Right renal pelvis (tissue), 4 donors: ENCODE measurements at regions not wholly inside any gene's neighbourhood (a gene's known extent, or its start where the extent isn't known, plus 50 kb on each side); places are given as distances from the start of the nearest gene placed in this dataset.

Source experiments
- DNase-seq, 4 donors: peaks; one replicate each; pipeline ENCODE4 v3.0.0-alpha.2; 2013; ENCODE audit warnings: low read depth in 4 of 4, low spot score in 3 of 4, missing footprints in 1 of 4

DNA sequence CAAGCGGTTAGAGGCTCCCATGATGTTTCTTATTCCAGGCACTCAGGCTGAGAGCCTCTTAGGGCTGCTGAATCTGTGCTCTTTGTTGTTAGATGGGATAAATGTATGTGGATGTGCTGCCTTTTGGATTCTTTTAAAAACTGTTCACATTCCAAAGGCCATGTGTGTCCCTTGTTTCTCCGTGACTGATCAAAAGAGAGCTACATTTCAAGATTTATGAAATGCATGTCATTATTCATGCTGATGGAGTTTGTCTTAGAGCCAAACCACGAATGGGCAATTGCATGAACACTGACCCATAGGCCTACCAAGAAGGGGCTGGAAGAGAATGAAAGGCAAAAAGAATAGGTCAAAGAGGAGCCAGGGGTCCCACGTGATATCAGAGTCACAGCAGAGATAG is 104.9 kb upstream of the TSHZ2 start:
- no peak for DNase-seq

DNA sequence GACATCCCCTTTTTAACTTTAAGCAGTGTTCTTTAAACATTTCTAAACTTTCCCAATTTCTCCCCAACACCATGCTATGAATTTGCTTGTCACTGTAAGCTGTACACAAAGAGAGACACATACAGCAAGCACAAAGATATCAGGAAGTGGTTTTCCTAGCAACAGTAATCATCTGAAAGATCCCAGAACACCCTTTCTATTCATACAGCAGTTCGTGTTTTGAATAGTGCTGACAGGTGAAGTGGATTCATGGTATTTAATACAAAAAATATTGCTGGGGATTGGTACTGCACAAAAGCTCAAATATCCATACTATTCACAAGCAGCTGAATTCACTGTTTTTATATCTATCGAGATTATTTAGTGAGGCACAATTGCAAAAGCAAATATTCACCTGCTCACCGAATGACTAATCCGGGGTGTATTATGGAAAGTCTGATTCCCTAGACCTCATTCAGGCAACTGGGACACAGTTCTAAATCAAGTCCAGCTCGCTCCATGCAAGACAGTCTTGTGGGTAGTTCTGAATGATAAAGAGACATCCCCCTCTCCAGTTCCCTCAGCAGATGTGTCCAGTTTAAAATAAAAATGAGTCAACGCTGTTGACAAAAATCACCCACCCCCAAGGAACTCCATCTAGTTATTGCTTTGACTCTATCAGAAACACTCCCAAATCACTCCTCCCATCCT is 107.1 kb upstream of the TSHZ2 start:
- no peak for DNase-seq

- no peak for DNase-seq
These were observed 112.8 kb upstream of the TSHZ2 start for GRCh38 chr20:52859156-52859876.

GRCh38 chr20:52852714-52853113 is 119.4 kb upstream of the TSHZ2 start:
- DNase-seq = peak in 1 of 4 donors; percentile 2

GRCh38 chr20:52847731-52848359 is 124.3 kb upstream of the TSHZ2 start:
- DNase-seq = no peak

GRCh38 chr20:52847029-52847660 is 125.0 kb upstream of the TSHZ2 start:
- DNase-seq = no peak

GRCh38 chr20:52845044-52845443 is 127.1 kb upstream of the TSHZ2 start:
- DNase-seq = no peak

DNA sequence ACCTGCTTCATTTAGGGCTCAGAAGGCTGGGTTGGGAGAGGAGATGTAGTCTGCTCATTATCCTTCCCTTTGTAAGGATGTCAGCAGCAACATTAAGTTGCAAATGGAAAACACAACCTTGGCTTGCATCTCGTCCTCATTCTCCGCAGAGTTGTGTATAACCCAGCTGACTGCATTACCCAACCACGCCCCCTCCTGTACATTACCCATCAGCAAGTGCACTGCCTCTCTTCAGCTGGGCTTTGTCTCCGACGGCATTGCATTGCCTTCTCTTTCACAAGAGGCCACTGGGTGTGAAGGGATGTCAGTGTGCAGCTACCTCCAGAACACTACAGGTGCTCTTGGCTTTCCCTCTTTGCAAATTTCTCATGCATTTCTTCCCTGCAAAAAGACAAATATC is 128.7 kb upstream of the TSHZ2 start:
- DNase-seq = no peak

DNA sequence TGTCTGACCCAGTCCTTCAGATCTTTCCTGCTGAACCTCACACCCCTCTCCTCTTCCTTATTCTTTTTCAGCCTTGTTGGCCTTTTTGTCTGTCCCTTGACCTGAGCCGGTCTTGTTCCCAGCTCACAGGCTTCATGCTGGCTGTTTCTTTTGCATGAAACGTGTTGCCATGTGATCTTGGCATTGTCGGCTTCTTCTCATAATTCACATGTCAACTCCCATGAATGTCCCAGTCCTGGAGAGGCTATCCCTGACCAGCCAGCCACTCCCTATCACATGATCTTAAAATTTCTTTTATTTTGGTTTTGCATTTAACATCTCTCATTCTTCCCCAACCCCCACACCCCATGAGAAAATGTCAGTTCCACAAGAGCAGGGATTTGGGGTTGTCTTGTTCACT is 131.2 kb upstream of the TSHZ2 start:
- DNase-seq = no peak

GRCh38 chr20:52840041-52840440 is 132.1 kb upstream of the TSHZ2 start:
- no peak for DNase-seq

- DNase-seq = no peak
These were observed 133.5 kb upstream of the TSHZ2 start for GRCh38 chr20:52838510-52839241.

DNA sequence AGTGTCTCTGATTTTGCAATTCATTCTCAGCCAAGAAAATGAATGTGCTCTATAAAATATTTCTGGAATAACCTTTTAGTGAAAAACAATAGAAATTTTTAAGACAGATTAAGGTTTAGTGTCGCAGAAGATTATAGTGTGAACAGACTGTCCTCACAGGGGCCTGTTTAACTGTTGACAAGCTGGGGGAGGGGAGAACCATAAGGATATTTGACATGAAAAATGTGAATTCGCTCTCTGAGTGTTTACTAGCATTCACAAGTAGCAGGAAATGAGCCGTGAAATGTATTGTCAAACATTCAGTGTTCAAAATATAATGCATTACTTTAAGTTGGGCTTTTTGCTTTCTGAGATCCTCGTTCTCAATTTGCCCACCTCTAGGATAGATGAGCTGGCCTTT is 134.8 kb upstream of the TSHZ2 start:
- DNase-seq = no peak

DNA sequence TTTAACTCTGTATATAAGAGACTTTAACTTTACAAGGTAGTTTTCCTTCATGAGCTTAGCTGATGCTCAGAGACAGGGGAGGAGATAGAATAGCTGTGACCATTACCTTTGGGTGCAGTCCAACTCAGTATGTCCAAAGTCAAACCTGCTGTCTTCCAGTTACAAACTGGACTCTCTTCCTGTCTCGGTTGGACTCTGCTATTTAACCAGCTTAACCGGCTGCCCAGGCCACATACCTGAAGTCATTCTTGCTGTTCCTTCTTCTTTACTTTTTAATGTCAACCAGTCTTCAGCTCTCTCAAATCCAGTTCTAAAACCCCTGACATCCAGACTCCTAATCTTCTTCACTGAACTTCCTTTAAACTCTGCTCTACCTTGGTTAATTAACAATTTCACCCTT is 138.3 kb upstream of the TSHZ2 start:
- DNase-seq = no peak

DNA sequence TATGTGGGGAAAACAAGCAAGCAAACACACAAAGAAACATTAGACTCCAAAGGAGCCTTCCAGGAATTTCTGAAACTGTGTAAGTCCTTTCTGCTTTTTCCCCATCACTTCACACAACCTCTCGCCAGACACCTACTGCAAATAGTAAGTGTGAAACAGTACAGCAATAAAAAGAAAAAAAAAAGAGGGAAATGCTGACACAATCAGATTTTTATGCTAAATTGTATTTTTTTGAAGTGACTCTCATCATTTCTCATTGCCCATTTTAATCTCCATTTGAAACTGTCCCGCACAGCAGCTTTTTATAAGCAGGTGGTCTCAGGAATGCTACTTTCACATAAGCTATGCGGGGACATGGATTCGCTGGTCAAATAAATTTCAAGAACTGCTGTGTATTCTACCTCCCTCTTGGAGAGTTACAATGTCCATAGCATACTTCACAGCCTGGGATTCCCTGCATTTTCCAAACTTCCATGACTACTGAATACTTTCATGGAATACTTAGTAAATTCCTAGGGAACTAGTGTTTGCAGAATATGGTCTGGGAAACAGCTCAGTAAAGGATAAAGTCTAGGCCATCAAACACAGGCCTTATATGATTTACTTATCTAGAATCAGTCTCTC is 139.9 kb upstream of the TSHZ2 start:
- DNase-seq = no peak

DNA sequence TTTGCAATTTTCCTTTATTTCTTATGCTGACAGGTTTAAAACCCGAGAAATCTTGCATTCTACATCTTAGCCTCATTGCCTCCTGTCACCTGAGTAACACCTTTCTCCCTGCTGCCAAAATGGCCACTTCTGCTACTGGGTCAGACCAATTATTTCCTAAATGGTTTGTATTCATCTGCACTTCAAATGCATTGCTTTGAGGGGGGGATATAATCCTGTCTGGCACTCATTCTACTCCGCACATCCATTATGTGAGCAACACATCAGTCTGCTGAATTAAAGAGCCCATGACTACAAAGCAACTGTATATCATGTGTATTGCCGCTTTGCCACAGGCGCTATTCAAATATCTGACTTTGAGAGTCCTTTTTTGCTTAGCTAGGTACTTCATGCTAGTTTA is 141.6 kb upstream of the TSHZ2 start:
- no peak for DNase-seq

- no peak for DNase-seq
These were observed 143.0 kb upstream of the TSHZ2 start for GRCh38 chr20:52829111-52829510.

GRCh38 chr20:52828199-52828598 is 144.0 kb upstream of the TSHZ2 start:
- no peak for DNase-seq

DNA sequence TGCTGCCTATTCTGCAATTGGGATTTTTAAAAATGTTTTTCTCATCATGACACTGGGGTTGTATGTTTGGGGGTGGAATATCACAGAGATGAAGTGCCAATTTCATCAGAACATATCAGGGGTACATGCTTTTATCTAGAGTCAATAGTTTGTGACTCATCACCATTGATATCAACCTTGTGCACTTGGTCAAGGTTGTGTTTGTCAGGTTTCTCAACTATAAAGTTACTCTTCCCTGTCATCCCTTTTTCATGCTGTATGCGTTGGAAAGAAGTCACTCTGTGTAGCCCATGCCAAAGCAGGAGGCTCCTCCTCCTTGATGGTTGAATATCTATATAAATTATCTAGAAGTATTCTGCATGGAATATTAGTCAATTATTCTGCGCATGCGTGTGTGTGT is 145.4 kb upstream of the TSHZ2 start:
- DNase-seq = no peak

DNA sequence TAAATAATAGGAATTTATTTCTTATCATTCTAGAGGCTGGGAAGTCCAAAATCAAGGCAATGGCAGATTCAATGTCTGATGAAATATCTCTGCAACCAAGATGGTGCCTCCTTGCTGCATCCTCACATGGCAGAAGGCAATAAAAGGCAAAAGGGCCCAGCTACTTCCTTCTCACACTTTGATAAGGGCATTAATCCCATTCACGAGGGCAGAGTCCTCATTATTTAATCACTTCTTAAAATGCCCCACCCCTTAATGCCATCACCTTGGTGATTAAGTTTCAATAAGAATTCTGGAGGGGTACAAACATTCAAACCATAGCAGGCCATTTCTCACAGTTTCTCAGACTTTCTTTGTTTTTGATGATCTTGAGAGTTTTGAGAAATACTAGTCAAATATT is 145.8 kb upstream of the TSHZ2 start:
- DNase-seq = no peak

GRCh38 chr20:52824494-52825216 is 147.5 kb upstream of the TSHZ2 start:
- no peak for DNase-seq
